ENCODE measurements at regions not wholly inside any gene's neighbourhood (a gene's known extent, or its start where the extent isn't known, plus 50 kb on each side); places are given as distances from the start of the nearest gene placed in this dataset.
"Not testable (repeated sequence)": the region's sequence is repeated elsewhere in the genome, so short reads cannot be mapped to it uniquely, and the experiment has no call there.

DNA sequence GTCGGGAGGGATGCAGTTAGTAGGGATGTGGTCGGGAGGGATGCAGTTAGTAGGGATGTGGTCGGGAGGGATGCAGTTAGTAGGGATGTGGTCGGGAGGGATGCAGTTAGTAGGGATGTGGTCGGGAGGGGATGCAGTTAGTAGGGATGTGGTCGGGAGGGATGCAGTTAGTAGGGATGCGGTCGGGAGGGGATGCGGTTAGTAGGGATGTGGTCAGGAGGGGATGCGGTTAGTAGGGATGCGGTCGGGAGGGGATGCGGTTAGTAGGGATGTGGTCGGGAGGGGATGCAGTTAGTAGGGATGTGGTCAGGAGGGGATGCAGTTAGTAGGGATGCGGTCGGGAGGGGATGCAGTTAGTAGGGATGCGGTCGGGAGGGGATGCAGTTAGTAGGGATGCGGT, 96.2 kb downstream of the BDH1 start:
- not testable (repeated sequence) for H3K4me3 Mint-ChIP-seq; H3K9me3 Mint-ChIP-seq; H3K36me3 Mint-ChIP-seq; ATAC-seq (ENCODE audit: low read depth in 2 of 2); DNase-seq; H3K27ac Mint-ChIP-seq; H3K27me3 Mint-ChIP-seq
- H3K4me1 Mint-ChIP-seq = peaks cover 13 to 19% (median 13%) of the 10 kb centered on the region in 3 donors

DNA sequence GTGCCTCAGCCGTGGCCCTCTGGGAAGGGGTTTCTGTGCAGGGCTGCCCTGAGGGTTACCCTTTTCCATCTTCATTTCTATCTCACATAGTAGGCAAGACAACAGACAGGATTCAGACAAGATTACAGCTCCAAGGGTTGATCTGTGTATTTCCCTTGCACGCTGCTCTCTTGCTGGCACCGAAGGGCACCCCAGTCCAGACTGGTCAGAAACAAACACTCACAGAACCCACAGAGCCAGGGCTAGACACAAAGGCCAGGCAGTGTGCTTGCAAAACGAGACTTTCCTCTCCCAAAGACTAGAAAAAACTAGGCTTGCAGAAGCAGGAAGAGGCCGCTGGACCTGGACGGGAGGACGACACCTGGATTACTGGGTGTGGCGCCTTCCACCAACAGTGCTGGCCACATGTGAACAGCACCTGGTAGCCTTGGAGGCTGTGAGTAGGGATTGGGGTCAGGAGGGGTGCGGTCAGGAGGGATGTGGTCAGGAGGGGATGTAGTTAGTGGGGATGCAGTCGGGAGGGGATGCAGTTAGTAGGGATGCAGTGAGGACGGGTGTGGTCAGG, 96.8 kb downstream of the BDH1 start:
- H3K4me1 Mint-ChIP-seq = peaks cover 13 to 21% (median 16%) of the 10 kb centered on the region in 3 donors
- ATAC-seq (ENCODE audit: low read depth in 2 of 2) (no peak), DNase-seq (no peak)
- peaks cover 0 to 2% (median 0%) of the 10 kb centered on the region in 7 donors for H3K9me3 Mint-ChIP-seq
- no peaks in the 10 kb centered on the region for H3K36me3 Mint-ChIP-seq
- peak overlapping the region in 4 of 8 donors; percentile 26 to 97 (median 68) for H3K4me3 Mint-ChIP-seq
- no peak overlapping the region for H3K27ac Mint-ChIP-seq
- peaks cover 0 to 4% (median 0%) of the 10 kb centered on the region in 3 donors for H3K27me3 Mint-ChIP-seq

DNA sequence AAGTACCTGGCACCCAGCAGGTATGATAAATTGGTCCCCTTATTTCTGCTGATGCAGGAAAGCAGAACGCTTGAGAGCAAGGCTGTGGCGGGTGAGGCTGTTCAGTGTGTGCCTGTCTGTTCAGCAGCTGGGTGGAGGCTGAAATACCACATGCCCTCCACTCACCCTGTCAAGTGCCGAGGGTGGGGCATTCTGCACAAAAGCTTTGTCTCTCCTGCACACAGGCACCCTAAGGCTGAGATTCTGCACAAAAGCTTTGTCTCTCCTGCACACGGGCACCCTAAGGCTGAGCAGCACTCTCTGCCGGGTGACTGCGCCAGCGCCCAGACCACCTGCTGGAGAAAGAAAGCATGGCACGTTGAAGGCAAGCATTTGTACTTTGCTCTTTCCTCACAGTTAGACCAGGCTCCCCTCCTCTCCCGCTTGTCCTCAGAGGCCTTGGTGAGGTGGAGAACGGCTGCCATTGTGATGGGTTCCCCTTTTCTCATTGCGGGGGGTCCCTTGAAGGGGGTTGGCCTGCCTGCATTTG, 97.5 kb downstream of the BDH1 start:
- H3K4me3 Mint-ChIP-seq = peak overlapping the region in 4 of 8 donors; percentile 63 to 97 (median 68)
- H3K4me1 Mint-ChIP-seq = peaks cover 13 to 21% (median 16%) of the 10 kb centered on the region in 3 donors
- no peak overlapping the region for H3K27ac Mint-ChIP-seq
- ATAC-seq (ENCODE audit: low read depth in 2 of 2) (no peak), DNase-seq (no peak)
- H3K27me3 Mint-ChIP-seq = peaks cover 0 to 4% (median 0%) of the 10 kb centered on the region in 3 donors
- no peaks in the 10 kb centered on the region for H3K36me3 Mint-ChIP-seq
- H3K9me3 Mint-ChIP-seq = no peaks in the 10 kb centered on the region

DNA sequence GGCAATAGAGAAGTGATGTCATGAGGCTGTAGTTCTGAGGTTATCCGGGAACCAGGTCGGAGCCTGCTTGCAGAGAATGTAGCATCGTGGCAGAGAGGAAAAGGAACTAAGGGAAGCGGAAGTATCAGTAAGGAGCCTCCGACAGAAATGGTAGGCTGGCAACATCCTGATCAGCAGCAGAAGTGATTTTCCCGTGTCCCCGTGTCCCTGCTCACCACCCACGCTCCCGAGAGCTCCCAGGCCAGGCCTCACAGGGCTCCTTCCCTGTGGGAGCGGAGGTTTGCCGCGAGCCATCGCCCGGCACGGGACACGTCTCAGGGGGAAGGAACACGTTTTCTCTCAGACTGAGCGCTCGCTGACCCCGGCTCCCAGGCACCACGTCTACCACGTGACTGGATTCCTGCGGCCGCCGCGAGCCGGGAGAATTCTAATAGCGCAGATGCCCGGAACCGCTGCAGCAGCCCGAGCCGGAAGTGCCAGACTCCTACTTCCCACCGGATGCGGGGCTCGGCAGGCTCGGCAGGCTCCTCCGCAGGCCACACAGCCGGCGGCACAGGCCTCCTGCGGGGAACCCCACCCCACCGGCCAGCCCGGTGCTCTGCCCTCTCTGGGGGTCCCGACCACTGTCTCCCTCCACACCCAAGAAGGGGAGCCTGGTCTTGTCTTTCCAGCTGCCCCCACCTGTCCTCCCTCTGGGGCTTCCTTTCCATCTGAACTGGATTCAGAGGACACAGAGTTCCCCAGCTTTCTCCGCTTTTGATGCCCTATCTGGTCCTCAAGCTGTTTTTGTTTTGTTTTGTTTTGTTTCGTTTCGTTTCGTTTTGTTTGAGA, 99.3 kb downstream of the BDH1 start:
- Mint-ChIP-seq H3K27me3 (peaks cover 0 to 4% (median 0%) of the 10 kb centered on the region in 3 donors), H3K27ac (peak overlapping the region; percentile 29 to 96 (median 84)), H3K36me3 (no peaks in the 10 kb centered on the region), H3K4me3 (peak overlapping the region; percentile 86 to 98 (median 96)), H3K9me3 (peaks cover 0 to 1% (median 0%) of the 10 kb centered on the region in 7 donors), H3K4me1 (peaks cover 13 to 21% (median 16%) of the 10 kb centered on the region in 3 donors)
- ATAC-seq (ENCODE audit: low read depth in 2 of 2) = peak; percentile 54 to 67
- peak; percentile 20 for DNase-seq

DNA sequence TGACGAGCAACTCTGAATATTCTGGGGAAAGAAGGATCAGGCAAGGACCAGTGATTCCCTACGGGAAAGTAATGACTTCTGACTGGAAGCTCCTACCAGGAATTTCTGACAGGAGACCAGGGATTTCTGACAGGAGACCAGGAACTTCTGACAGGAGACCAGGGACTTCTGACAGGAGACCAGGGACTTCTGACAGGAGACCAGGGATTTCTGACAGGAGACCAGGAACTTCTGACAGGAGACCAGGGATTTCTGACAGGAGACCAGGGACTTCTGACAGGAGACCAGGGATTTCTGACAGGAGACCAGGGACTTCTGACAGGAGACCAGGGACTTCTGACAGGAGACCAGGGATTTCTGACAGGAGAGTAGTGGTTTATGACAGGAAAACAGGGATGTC, 100.9 kb downstream of the BDH1 start:
- not testable (repeated sequence) for ATAC-seq (ENCODE audit: low read depth in 2 of 2); H3K9me3 Mint-ChIP-seq; H3K27me3 Mint-ChIP-seq; DNase-seq; H3K36me3 Mint-ChIP-seq
- H3K27ac Mint-ChIP-seq = peak overlapping the region in 1 of 6 donors; percentile 47
- peak overlapping the region in 6 of 8 donors; percentile 29 to 98 (median 96) for H3K4me3 Mint-ChIP-seq
- peaks cover 13 to 21% (median 16%) of the 10 kb centered on the region in 3 donors for H3K4me1 Mint-ChIP-seq

DNA sequence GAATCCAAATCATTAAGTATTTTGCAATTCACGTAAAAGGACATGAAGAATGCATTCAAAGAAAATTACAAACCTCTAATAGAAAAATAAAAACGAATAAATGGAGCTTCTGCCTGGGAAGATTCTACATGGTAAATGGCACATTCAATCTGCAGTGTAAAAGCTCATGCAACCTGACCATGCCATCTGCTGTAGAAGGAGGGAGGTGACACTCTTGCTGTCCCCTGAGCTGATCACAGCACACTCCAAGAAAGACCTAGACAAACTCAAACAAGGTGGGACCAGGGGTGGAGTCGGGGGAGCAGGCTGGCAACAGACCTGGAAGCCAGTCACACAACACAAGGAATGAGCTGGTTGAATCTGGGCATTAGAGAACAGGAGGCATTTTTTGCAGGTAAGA, 101.8 kb downstream of the BDH1 start:
- no peak for DNase-seq
- peak; percentile 45 to 57 for ATAC-seq (ENCODE audit: low read depth in 2 of 2)
- H3K4me3 Mint-ChIP-seq = peak overlapping the region in 3 of 8 donors; percentile 10 to 61 (median 45)

DNA sequence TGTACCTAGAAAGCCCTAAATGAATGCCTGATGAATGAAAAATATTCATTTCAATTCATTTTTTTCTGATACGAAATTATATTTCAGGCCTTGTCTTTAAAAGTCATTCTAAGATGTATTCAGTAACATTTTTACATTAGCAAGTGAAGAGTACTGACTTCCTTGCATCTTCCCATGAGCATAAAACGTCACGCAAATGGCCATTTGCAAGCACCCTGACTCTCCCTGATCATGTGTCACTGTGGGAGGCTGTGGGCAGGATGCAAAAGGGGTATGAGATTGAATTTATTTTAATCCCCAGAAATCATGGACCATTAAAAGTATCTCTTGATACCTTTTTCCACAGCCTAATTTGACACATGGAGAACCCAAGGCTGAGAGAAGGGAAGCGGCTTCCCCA, 105.0 kb downstream of the BDH1 start:
- DNase-seq = no peak
- Mint-ChIP-seq H3K27me3 (peaks cover 0 to 23% (median 22%) of the 10 kb centered on the region in 3 donors), H3K4me1 (peaks cover 7 to 8% (median 8%) of the 10 kb centered on the region in 3 donors), H3K4me3 (no peak overlapping the region), H3K27ac (no peak overlapping the region), H3K36me3 (no peaks in the 10 kb centered on the region), H3K9me3 (peaks cover 0 to 1% (median 0%) of the 10 kb centered on the region in 7 donors)
- ATAC-seq (ENCODE audit: low read depth in 2 of 2) = no peak

More for the DNA sequence above, 101.8 kb downstream of the BDH1 start:
- H3K36me3 Mint-ChIP-seq = no peaks in the 10 kb centered on the region
- H3K4me1 Mint-ChIP-seq = peaks cover 13 to 21% (median 16%) of the 10 kb centered on the region in 3 donors
- peaks cover 0 to 1% (median 0%) of the 10 kb centered on the region in 7 donors for H3K9me3 Mint-ChIP-seq
- H3K27ac Mint-ChIP-seq = peak overlapping the region in 1 of 6 donors; percentile 65
- H3K27me3 Mint-ChIP-seq = peaks cover 4 to 10% (median 7%) of the 10 kb centered on the region in 3 donors

DNA sequence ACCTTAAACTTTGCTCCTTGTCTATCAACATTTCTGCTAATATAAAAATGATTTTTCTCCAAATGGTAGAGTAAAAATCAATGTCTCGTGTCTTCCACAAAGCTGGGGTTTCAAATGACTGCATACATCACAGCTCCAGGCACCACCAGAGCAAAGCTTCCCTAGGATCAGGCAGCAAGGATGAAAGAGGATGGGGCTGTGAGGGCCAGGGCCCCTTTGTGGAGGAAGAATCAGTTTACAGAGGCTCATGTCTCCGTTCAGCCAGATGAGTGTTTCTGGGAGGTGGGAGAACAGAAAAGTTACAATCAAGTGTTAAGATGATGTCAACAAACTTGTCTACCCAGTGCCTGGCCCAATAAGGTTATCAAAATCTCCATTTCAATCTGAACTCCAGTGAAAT, 105.5 kb downstream of the BDH1 start:
- H3K27ac Mint-ChIP-seq = no peak overlapping the region
- H3K4me3 Mint-ChIP-seq = no peak overlapping the region
- no peaks in the 10 kb centered on the region for H3K36me3 Mint-ChIP-seq
- peaks cover 2 to 3% (median 2%) of the 10 kb centered on the region in 3 donors for H3K4me1 Mint-ChIP-seq
- ATAC-seq (ENCODE audit: low read depth in 2 of 2) = no peak
- no peak for DNase-seq
- H3K9me3 Mint-ChIP-seq = peaks cover 0 to 1% (median 0%) of the 10 kb centered on the region in 7 donors
- peaks cover under 1 to 25% (median 23%) of the 10 kb centered on the region in 3 donors for H3K27me3 Mint-ChIP-seq

DNA sequence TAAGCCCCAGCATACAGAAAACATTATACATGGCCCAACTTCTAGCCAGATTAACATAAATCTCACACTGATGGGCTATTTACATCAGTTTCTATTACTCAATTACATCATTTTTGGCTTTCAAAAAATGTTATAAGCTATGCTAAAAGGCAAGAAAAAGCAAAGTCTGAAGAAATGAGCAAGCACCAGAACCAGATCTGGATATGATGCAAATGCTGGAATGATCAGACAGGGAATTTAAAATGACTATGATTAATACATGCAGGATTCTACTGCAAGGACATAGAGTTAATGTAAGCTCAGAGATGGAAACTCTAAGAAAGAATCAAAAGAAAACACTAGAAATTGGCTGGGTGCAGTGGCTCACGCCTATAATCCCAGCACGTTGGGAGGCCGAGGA, 106.6 kb downstream of the BDH1 start:
- H3K4me3 Mint-ChIP-seq; H3K36me3 Mint-ChIP-seq; ATAC-seq (ENCODE audit: low read depth in 2 of 2); H3K4me1 Mint-ChIP-seq; H3K27ac Mint-ChIP-seq; H3K9me3 Mint-ChIP-seq; DNase-seq: not testable (repeated sequence)
- peaks cover 7 to 32% (median 30%) of the 10 kb centered on the region in 3 donors for H3K27me3 Mint-ChIP-seq

DNA sequence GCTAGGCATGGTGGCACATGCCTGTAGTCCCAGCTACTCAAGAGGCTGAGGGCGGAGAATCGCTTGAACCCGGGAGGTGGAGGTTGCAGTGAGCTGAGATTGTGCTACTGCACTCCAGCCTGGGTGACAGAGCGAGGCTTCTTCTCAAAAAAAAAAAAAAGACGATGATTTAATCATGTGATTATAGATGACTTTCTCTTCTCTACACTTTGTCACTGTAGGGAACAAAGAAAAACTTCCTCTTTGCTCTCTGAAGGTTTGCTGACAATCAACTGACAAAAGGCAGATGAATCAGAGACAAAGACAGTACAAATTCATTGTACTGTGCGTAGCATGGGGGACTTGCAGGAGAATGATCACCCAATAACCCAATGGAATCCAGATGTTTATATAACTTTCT, 108.0 kb downstream of the BDH1 start:
- ATAC-seq (ENCODE audit: low read depth in 2 of 2); H3K4me3 Mint-ChIP-seq; H3K27ac Mint-ChIP-seq; H3K36me3 Mint-ChIP-seq; DNase-seq; H3K9me3 Mint-ChIP-seq; H3K4me1 Mint-ChIP-seq: not testable (repeated sequence)
- H3K27me3 Mint-ChIP-seq = peaks cover 16 to 43% (median 39%) of the 10 kb centered on the region in 3 donors

DNA sequence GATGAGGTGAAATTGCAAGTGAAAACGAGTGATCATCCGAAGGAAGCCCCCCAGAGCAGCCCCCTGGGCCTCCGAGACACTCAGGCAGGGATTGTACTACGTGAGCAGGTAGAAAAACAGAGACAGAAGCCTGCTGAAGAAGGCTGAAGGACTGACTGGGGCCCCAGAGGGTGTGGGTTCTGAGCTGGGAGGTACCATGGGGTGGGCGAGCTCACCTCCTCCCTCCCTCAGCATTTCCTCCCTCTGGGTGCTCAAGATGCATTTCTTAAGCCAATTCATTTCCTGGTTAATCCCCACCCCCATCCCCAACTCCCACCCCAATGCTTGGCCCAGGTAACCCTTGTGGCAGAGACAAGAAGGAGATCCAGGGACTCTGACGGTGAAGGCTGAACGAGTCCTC, 108.7 kb downstream of the BDH1 start:
- no peak overlapping the region for H3K4me3 Mint-ChIP-seq
- peaks cover 0 to 1% (median 0%) of the 10 kb centered on the region in 7 donors for H3K9me3 Mint-ChIP-seq
- H3K36me3 Mint-ChIP-seq = no peaks in the 10 kb centered on the region
- DNase-seq (no peak), ATAC-seq (ENCODE audit: low read depth in 2 of 2) (no peak)
- H3K27ac Mint-ChIP-seq = peak overlapping the region in 1 of 6 donors; percentile 13
- peaks cover 16 to 50% (median 43%) of the 10 kb centered on the region in 3 donors for H3K27me3 Mint-ChIP-seq
- H3K4me1 Mint-ChIP-seq = no peaks in the 10 kb centered on the region

DNA sequence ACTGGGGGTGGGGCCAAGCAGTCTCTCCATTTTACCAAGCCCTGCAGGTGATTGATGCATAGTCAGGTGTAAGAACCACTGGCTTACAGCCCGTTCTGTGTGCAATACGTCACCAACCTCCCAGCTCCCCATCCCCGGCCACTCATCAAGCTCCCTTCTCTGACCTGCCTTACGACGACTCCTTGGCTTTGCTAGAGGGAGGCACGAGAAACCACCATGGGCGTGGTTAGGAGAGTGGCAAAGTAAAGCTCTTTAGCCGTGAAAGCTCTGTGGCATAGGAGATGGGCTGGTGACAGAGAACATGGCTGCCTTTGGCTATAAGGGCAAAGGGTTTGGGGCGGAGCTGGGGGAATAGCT, 109.1 kb downstream of the BDH1 start:
- Mint-ChIP-seq H3K36me3 (no peaks in the 10 kb centered on the region), H3K9me3 (no peaks in the 10 kb centered on the region), H3K4me3 (no peak overlapping the region), H3K27ac (peak overlapping the region in 1 of 6 donors; percentile 13), H3K4me1 (no peaks in the 10 kb centered on the region), H3K27me3 (peaks cover 16 to 54% (median 47%) of the 10 kb centered on the region in 3 donors)
- DNase-seq (no peak), ATAC-seq (ENCODE audit: low read depth in 2 of 2) (no peak)

DNA sequence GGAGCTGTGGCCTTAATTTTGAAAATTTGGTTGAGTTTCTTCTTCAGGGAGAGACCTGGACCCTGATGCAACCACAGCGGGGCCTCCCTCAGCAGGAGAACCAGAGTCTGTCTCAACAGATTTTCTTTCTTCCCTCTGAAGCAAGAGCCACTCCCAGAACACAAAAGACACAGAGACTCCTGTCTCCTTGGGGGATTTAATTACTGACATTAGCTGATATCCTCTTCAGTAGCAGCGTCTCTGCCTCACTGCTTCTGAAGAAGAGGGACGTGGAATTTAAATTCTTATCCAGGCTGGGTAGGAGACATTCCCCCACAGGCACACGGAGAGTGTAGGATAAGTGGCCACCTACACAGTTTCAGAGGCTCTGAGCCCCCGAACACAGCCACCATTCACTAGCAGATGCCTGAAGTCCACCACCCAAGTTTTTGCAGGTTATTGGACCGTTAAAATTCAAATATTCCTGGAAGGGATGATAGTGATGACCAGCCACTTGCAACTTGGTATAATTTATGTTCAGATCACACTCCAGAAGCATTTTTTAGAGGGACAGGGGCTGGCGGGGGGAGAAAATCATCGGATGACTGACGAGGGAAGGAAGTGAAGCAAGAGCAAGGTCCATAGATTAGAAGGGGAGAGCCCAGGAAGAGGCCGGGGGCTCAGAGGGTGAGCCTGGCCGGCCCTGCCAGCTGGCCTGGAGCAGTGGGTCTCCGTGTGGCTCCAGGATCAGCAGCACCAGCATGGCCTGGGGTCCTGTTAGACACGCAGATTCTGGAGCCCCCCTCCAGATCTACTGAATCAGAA, 109.7 kb downstream of the BDH1 start:
- no peaks in the 10 kb centered on the region for H3K4me1 Mint-ChIP-seq
- ATAC-seq (ENCODE audit: low read depth in 2 of 2) (no peak), DNase-seq (no peak)
- peaks cover 16 to 57% (median 52%) of the 10 kb centered on the region in 3 donors for H3K27me3 Mint-ChIP-seq
- no peaks in the 10 kb centered on the region for H3K36me3 Mint-ChIP-seq
- H3K9me3 Mint-ChIP-seq = no peaks in the 10 kb centered on the region
- H3K27ac Mint-ChIP-seq = no peak overlapping the region
- H3K4me3 Mint-ChIP-seq = peak overlapping the region in 1 of 8 donors; percentile 37

Data from naive B cell (primary cell).